Fibroblast of pulmonary artery (primary cell): ENCODE measurements at regions not wholly inside any gene's neighbourhood (a gene's known extent, or its start where the extent isn't known, plus 50 kb on each side); places are given as distances from the start of the nearest gene placed in this dataset.

Experiments
- DNase-seq: peaks from one replicate; pipeline ENCODE4 v3.0.0-alpha.2; 2010; ENCODE audit warnings: low read depth
- H3K4me3 ChIP-seq: replicated peaks from 2 replicates; pipeline ENCODE4 v1.5.1; 2011; ENCODE audit warnings: low read depth, mild to moderate bottlenecking, control low read depth, low read length, moderate library complexity
- TF ChIP-seq, protein P1 (sequence below): IDR thresholded peaks from 2 replicates; pipeline ENCODE4 v1.5.1; 2011; ENCODE audit warnings: mild to moderate bottlenecking, control low read depth, low read length, inconsistent platforms; ENCODE audit errors: missing control alignments

DNA sequence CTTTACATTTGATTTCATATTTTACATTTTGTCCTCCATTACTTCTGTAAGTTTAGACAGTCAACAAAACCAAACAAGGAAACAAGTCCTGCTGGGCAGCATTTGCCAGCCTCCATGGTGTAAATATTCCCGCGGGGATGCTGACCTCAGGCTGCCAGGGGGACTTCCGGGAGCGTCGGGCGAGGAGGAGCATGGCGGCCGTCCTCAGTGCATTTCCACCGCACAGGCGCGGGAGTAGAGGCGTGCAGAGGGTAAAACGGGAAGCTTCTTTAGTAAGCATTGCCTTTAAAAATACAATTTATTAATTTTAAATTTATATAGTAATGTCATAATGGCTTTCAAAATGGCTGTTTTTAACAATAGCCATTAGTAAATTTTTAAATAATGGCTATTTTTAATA, 385.3 kb upstream of the IRX4 start:
- no peak overlapping the region for H3K4me3 ChIP-seq
- TF ChIP-seq, protein P1, sequence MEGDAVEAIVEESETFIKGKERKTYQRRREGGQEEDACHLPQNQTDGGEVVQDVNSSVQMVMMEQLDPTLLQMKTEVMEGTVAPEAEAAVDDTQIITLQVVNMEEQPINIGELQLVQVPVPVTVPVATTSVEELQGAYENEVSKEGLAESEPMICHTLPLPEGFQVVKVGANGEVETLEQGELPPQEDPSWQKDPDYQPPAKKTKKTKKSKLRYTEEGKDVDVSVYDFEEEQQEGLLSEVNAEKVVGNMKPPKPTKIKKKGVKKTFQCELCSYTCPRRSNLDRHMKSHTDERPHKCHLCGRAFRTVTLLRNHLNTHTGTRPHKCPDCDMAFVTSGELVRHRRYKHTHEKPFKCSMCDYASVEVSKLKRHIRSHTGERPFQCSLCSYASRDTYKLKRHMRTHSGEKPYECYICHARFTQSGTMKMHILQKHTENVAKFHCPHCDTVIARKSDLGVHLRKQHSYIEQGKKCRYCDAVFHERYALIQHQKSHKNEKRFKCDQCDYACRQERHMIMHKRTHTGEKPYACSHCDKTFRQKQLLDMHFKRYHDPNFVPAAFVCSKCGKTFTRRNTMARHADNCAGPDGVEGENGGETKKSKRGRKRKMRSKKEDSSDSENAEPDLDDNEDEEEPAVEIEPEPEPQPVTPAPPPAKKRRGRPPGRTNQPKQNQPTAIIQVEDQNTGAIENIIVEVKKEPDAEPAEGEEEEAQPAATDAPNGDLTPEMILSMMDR = no peak
- no peak for DNase-seq

DNA sequence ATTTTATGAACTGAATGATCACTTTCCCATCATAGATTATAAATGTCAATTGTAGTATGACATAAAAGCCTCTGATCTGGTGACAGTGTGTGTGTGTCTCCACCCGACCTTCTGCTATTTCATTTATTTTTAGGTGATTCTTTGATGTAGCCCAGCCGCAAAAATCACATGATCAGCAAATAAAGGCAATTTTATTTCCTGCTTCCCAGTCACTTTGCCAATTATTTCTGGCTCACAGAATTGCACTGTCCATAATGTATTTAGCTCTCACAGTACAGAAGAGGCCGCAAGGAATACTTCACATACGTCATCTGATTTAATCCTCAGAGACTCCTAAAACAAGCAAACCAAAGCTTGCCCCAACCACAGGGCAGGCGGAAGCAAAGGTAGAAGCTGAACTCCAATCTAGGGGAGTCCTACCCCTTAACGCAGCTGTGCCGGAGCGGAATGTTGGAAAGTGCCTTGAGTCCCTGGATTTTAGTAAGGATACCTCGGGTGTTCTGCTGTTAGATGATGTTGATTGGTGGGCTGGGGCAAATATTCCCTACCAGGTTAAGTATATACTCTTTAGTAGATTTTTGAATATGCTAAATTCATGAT, 384.0 kb upstream of the IRX4 start:
- TF ChIP-seq, protein P1 = no peak
- no peak for DNase-seq

DNA sequence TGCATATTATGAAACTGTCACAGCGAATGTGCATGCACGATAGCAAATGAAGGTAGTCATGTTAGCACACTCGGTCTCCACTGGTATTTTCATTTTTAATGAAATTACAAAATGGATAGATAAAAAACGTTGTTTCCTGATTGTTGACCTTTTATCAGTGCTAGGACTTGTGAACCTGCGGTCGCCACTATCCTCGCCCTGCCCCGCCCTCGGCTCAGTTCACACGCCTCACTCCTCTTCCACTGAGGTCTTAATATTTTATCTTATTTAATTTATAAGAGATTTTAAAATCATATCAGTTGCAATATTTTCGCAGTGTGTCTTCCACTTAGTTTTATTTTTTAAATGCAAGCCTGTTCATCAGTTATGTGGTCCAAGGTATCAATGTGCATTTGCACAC, 382.6 kb upstream of the IRX4 start:
- no peak overlapping the region for H3K4me3 ChIP-seq
- no peak for DNase-seq
- TF ChIP-seq, protein P1 = no peak

More for the DNA sequence above, 384.0 kb upstream of the IRX4 start:
- H3K4me3 ChIP-seq = no peak overlapping the region

DNA sequence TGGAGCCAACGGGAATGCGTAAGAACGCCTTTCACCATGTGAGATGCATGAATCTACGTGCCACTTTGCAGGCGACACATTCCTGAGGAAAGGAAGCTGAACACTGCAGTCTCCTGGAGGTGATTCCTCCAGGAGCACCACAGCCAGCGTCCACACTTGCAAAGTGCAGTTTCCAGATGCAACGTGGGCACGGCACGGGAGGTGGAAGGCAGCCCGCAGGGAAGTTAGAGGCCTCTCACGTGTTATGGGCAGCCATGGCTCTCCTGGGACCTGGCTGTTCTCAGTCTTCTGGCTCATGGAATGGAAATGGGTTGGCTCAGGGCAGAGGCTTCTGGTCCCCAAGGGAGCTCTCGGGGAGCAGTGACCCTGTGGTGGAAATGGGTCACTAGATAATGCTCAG, 381.0 kb upstream of the IRX4 start:
- no peak overlapping the region for H3K4me3 ChIP-seq
- DNase-seq = no peak
- TF ChIP-seq, protein P1 = no peak

DNA sequence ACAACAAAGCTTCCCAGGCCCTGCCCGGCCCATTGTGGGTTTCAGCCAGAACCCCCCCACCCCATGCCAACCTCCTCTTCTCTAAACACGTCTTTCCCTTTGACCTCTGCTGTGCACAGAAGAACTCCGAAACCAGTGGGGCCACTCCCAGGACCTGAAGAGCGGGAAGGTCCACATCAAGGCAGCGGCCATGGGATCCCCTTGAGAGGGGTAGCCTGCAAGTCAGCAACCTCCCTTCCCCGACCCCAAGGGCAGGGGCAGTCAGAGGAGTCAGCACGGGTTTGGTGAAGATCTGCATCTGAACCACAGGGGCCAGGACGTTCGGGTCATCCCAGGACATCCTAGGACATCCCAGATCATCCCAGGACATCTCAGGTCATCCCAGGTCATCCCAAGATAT, 379.9 kb upstream of the IRX4 start:
- no peak overlapping the region for H3K4me3 ChIP-seq
- TF ChIP-seq, protein P1 = no peak
- DNase-seq = no peak

DNA sequence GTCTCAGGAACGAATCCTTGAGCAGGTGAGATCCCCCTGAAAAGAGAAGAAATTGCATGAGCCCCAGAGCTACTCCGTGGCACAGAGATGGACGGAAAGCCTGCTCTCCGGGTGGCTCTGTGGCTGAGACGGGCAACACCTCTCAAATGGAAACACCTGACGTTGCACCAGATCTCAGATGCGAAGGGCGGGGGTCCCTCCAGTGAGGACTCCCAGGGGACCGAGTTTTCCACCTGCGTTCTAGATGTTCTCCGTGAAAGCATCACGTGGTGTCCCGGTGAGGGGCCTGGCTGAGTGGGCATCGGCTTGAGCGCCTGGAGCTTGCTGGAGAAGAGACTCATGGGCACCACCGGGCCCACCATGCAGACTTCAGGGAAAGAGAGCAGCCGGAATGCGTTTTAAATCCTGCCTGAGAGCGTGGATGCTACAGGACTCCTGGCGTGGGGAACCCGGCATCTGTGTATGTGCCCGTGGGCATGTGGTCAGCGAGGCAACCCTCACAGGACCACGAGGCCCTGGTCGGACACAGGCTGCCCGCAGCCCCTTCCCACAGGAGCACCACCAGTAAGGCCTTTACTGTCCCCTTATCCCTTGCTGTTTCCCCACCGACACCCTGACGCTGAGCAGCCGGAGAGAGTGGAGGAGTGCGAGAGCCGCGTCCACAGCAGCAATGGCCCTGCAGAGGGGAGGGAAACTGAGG, 378.4 kb upstream of the IRX4 start:
- no peak for DNase-seq

More for the DNA sequence above, 378.4 kb upstream of the IRX4 start:
- TF ChIP-seq, protein P1 = no peak
- H3K4me3 ChIP-seq = no peak overlapping the region
